ENCODE measurements at regions not wholly inside any gene's neighbourhood (a gene's known extent, or its start where the extent isn't known, plus 50 kb on each side); places are given as distances from the start of the nearest gene placed in this dataset.
A peak's percentile ranks its signal among the peaks of the same experiment; 100 is the strongest.

DNA sequence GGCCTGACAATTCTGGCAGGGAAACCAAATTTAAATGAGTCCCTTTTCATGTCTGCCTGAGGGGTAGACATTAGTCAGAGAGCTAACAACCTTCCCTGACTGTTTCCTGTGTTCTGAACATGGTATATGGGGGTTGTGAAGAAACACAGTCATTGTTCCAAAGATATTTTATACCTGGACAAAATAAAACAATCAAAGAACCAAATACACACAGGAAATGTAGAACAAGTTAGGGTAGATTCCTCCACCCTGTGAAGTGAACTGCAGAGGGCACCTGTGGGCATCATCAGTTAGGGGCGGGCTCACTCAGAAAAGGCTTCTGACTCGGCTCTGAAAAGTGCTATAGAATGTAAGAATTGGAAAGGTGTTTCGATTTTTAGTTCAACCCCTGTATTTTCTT lies 231.9 kb upstream of the CADM1 start:
- no peak for DNase-seq

DNA sequence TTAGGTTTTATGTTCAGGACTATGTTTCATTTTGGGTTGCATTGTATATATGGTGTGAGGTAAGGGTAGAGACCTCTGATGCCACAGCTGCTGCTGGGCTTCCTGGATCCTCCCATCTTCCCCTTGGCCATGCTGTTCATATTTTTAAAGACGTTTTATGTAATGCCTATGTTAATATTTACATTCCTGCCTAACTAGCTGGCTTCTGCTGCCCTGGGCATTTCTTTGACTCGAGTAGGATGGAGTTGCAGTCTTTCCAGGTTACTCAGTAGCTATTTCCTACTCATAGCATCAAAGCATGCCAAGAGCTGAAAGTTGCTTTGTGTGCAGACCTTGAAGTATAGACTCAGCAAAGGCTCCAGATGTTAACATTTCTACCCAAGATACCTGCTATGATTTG lies 220.5 kb upstream of the CADM1 start:
- no peak for DNase-seq

DNA sequence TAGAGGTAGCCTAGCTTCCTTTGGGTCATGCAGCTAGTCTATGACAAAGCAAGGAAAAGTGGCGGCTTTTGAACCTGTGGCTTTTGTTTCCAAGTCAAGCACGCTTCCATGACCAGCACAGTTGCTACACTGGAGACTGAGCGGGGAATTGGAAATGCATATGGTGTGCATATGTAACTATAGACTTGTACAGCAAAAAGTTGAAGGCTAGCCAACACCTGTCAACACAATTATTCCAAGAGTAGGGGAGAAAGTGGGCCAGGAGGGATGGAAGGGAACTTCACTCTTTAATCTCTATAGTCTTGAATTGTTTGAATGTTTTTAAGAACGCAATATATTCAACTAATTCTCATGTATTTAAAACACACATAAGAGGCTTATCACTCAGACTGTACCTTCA lies 218.5 kb upstream of the CADM1 start:
- no peak for DNase-seq

DNA sequence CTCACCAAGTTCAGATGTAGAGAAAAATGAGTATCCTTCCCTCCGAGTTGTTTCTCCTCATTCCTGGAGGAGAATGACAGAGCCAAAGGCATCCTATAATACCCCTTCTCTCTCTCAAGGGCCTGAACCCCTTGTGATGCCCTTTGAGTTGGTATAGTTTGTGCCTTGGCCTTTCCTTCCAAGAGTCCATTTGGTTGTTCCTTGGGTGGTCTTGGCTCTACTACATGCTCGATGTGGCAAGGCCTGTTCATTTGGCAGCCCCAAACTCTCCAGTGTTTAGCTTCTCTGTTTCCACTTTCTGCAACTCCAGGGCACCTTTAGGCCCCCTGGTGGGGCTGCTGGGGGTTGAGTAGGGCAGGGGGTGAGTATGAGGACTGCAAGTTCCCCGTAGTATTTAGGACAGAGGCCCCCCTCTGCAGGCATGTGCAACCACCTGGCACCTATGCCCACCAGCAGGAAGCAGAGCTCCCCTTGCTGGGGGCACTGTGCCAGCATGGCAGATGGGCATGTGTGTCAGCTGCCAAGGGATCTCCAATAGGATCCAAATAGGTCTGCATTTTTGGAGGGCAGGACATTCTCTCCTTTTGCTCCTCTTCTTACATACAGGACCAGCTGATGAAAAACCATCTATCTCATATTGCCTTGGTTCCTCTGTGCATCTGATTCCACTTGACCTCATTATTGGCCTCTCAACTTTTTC lies 217.2 kb upstream of the CADM1 start:
- DNase-seq: no peak

DNA sequence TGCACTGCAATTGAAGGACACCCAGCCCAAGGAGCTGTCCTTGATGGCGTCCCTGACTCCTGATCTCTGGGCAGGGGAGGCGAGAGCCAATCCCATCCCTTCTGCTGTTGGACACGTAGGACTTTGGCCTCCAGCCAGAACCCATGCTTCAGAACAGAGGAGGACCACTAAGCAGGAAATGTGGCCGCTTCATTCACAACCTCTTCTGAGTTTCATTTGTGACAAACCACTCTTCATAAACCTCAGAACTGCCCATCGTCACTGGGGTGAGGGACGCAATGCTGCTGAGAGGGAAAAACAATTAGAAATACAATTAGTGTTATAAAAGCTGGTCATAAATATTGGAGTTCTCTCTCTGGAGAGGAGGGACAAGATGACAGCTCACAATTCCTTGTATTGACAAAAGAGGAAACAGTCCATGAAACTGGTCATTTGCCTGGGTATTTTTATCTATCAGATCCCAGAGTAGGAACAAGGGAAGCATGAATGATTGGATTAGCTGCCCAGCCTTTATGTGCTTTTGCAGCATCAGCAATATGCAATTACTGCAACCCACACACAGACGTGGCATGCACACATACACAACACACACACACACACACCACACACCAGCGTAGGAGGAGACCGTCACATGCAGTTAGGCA lies 216.5 kb upstream of the CADM1 start:
- no peak for DNase-seq

DNA sequence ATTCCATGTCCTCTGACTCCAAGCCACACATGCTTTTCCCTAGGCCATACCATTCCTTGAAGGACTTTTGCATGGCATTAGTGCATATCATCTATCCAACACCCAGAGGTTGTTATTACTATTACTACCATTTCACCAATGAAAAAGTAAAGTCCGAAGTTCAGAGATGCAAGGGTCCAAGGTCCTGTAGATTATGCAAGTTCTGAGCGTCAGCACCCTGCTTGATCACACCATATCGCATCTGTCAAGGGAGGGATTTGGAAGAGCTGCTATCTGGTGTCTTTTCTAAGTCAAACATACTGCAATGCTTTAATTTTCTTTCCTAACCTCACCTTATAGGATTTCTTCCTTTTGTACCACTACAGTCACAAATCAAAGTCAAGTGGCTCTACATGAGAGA lies 214.7 kb upstream of the CADM1 start:
- DNase-seq: no peak

DNA sequence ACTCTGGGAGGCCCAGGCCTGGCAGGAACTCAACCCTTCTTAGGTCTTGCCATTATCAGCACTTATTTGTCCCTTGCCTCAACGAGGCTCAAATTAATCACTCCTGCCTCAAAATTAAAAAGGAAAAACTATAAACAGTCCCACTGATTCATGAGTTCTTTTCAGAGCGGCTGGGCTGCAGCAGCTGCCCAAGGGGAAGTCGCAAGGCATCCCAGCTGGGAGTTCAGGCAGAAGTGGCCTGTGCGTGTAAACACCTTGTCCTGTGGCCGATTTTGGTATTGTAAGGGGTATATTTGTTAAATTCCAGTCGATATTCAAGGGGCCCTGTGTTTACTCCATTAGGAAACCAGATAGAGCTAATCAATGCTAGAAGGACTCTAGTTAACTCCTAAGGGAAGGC lies 213.9 kb upstream of the CADM1 start:
- no peak for DNase-seq

DNA sequence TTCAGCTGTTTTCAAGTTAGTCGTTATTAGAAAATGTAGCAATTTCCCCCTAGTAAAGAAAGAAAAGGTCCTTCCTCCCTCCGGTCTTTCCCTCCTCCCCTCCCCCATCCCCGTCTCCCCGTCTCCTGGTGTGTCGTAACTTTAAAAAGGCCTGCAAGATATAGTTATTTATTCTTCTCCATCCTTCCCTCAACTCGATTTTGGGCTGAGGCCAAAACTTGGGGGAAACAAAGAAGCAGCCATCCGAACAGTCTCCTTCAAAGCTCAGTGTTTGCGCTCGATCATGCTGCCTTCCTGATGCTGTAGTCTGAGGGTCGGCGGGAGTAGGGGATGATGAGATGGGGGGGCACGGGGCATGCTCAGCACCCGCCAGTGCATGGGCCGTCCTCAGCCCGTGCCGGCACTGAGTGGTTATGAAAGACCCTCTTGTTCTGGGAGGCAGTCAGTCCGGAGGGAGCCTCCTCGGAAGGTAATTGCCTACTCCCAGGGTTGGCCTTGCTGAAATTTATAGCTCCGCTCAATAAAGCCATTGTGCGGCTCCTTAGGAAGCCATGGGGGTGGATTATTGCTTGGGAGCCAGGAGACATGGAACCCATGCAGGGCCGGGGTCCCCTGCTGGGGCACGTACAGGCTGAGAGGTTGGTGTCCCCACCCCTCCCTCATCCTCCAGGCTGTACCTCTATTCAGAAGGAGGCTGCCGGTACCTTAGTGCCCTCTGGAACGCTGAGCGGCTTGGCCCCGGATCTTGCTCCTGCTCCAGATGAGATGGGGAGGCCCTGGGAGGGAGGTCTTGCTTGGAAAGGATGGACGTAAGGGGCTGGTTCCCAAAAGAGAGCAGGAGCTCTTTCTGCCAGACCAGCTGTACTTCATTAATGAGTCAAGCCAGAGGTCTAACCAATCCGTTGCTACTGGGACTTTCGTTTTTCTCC lies 212.7 kb upstream of the CADM1 start:
- DNase-seq: no peak

DNA sequence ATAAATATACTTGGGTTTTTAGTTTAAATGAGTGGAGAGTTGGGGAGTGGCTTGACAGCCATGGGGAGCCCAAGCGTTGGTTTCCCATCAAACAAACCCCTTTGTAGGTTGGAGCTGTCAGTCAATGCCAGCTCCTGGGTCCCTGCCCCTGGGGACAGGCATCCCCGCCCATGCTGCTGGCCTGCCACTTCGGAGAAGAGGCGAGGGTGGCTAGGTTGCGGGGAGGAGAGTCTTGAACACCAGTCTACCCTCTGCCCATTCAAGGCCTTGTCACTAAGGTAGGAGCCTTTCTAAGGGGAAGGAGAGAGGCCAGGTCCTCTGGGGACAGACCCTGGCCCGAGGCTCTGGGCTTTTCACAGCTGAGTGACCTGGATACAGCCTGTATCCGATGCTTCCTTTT lies 211.9 kb upstream of the CADM1 start:
- DNase-seq: no peak

DNA sequence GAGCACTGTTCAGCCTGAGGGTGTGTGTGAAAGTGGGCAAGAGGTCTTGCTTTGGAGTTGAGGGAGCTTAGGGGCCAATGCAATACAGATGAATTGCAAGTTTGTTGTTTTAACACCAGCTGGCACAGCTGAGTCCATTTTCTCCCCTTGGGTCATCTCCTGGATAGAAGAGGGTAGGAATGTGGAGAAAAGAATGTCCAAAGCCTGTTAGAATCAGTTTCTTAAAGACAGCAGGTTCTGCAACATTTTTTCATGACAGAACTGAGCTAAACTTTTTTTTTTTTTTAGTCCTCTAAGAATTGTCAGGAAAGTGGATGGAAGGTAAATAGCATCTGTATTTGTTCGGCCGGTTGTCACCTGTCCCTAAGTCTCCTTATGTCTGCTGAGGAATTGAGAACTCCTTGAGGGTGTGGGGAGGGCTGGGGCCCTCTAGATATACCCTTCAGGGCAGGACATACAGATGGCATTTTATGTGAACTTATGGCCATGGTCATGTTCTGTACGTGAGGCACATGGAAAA lies 211.1 kb upstream of the CADM1 start:
- DNase-seq: no peak

DNA sequence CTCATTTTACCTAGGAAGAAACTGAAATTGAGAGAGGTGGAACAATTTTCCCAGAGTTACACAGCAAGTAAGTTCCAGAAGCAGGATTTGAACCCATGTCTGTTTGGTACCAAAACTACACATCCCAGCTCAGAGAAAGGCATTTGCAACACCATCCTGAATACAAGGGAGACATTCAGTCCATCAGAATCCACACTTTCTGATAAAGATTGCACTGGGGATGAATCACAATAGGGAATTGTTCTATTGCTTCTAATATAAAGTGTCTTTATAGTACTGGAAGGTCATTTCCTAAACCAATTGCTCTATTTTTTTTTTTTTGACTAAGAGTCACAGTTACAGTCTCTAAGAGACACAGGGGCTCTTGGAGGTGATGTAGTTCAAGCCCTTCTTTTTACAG lies 208.1 kb upstream of the CADM1 start:
- no peak for DNase-seq

DNA sequence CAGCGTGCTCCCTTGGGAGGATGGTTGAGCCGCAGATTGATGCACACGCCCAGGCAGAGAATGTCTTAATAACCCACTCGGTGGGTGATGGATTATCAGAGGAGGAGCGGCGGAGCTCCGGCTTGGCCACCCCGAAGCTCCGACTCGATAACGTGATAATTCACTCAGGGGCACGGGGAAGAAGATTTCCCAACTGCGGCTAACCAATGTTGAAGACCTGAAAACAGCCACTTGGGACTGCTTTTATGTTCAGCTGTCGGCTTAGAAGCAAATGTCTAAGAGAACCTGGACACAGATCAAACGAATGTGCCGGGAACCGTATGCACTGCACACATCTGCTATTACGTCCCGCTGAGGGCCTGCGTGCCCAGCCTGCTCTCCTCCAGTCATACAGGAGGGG lies 206.8 kb upstream of the CADM1 start:
- no peak for DNase-seq

DNA sequence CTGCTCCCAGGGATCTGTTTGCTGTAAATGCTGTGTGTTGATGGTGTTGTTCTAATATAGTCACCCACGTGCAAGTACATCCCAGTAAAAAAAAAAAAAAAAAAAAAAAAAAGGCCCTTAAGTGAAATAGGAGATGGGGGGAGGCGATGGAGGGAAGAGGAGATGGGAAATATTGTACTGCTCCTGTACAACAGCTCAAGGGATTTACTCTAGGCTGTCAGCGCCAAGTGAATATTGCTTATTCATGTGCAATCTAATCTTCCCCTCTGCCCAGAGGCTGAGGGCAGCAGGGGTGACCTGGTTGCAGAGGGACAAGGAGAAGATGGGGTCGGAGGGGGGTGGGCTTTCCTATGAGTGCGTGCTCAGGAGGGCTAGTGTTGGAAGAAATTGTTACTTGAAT lies 206.2 kb upstream of the CADM1 start:
- no peak for DNase-seq

DNA sequence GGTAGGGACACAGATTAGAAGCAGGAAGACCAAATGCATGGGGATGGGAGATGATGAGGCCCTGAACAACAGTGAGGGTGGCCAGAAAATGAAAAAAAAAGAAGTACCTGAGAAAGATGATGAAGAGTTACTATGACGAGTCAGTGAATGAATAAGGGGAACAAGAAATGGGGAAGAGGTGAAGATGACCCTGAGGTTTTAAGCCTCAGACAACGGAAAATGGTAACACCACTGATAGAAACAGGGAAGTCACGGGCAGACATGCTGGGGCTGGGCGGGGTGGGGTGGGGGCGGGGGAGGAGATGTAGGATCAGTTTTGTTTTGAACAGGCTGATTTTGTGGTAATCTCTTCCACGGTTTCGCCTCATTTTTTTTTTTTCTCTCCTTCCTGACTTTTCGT lies 205.1 kb upstream of the CADM1 start:
- DNase-seq: no peak

DNA sequence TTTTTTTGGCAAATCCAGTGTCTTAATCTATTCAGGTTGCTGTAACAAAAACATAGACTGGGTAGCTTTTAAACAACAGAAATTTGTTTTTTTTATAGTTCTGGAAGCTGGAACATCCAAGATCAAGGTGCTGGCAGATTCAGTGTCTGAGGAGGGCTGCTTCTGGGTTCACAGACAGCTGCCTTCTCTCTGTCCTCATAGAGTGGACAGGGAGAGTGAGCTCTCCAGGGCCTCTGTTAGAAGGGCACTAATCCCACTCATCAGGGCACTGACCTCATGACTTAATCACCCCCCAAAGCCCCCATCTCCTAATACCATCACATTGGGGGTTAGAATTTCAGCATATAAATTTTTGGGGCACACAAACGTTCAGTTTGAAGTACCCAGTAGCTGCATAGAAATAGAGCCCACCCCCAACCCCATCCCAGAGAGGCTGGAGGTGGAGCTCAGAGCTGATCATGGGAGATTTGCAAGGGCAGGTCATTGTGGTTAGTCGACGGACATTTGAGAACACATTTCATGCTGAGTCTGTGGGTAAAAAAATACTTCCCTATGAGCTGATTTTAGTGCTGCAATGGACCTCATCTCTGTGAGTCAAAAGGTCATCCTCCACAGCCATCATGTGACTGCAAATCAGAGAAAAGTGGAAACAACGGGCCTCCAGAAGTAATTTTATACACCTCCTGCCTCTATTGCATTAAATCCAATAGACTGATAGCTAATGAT lies 203.1 kb upstream of the CADM1 start:
- DNase-seq: no peak

DNA sequence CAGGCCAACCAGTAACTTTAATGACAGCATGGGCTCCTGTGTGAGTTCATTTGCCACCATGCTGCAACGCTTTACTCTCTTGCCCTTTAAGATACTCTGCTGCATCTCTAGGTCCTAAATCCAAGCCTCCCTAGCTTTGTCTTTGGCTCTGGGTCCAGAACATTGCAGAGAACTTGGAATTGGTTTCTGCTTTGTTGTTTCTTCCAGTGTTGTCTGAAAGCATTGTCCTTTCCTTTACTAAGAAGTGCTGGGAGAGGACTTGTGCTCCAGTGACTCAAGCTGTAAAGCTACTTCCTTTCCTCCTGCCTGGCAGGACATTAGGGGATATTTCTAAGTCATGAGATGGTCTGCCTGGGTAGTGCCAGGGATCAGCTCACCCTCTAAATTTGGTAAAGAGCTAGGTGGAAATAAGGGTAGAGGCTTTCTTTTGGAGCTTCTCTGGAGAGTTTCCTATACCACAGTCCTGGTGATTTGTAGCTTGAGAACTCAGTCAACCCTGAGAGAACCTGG lies 202.5 kb upstream of the CADM1 start:
- DNase-seq: no peak

DNA sequence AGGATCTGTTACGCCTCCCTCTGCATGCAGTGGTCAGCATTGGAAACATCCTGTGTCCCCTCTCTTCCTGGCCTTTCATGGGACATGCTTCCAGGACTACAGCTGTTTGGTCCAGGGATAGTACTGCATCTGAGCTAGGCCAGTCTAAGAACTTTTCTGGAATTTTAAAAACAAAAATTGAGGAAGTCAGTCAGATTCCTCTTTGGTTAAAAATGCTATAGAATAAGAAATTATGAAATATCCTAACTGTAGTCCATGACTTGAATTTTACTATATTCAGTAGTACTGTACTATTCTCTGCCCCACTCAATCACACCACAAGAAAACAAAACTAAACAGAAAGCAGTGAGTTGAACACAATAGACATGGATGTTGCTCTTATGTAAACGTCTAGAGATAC lies 201.0 kb upstream of the CADM1 start:
- no peak for DNase-seq

DNA sequence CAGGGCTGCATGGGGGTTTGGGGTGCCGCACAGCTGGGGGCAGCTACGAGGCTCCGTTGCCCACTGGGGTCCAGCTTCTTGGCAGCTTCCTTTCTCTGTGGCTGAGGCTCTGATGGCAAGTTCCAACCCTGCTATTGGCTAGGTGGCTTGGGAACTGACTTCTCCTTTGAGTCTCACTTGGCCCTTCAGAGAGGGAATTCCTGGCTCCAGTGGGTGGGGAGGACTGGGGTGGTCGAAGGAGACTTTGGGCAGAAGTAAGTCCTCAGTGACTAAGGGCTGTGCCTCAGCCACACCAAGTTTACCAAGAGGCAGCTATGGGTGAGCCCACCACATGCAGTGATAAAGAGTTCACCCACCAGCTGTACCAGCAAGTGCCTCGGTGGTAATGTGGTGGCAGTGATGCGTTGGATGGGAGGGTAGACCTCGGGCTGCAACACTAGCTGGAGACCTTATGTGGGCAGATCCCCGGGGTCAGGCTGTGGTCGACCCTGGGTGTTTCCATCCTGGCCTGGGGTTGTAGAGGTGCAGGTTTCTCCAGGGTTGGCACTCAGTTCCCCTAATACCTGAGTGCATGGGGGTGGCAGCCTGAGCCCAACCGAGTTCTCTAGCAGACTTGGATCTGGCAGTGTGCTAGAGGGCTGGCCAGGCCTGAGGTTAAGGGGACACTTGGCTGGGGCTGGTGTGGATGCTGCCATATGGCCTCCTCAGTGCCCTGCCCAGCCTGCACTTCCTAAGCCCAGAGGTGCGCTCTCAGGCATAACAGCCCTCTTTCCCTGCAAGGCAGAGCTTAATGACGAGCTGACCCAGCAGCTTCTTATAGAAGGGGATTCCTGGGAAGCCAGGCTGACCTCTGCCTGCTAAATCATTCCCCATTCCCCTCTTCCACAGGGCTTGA lies 197.0 kb upstream of the CADM1 start:
- no peak for DNase-seq

DNA sequence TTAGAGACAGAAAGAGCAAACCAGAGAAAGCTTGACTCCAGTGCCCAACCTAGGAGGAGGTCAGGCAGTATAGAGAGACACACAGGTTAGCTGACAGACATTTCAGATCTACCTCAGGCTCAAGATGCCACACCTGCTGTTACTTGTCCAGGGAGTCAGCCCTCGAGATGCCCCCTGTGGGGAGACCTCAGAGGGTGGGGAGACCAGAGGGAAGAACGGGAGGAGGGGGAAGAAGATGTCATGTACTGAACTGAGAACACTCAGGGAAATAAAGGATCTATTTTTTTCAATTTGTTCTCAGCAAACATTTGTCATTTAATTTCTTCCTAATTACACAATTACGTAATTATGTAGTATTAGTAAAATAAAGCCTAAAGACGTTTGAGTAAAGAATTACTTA lies 196.3 kb upstream of the CADM1 start:
- DNase-seq: peak; percentile 61

DNA sequence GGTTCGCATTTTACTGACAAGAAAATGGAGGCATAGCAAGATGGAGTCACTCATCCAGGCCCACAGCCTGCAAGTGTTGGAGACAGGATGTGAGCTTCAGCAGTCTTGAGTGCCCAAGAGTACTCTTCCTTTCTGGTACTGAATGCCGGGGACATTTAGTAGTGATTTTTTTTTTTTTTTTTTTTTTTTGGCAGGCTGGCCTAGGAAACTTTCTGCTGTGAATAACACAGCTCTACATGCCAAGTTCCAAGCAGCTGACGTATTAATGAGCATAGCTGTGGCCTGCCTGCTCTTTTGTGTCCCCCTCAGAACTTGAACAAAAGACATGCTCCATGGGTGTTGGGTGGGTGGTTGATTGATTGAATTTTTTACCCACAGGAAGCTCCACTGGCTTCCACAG lies 195.5 kb upstream of the CADM1 start:
- DNase-seq: no peak

DNA sequence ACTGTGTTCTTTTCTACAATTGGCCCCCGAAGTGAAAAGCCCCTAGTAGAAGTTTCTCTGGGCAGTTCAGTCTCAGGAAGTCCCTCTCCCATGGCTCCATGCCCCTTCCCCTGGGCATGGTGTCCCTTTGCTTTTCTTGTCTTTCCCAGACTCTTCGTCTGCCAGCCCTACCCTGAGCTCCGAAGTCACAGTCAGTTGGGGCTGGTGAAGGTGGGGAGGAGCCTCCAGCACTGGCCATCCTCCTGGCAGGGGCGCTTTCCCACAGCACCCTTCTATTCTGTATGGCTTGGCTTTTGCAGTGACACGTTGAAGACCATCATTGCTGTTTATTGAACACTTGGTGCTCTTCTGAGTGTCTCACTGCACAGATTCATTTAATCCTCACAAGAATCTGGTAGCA lies 195.1 kb upstream of the CADM1 start:
- no peak for DNase-seq

DNA sequence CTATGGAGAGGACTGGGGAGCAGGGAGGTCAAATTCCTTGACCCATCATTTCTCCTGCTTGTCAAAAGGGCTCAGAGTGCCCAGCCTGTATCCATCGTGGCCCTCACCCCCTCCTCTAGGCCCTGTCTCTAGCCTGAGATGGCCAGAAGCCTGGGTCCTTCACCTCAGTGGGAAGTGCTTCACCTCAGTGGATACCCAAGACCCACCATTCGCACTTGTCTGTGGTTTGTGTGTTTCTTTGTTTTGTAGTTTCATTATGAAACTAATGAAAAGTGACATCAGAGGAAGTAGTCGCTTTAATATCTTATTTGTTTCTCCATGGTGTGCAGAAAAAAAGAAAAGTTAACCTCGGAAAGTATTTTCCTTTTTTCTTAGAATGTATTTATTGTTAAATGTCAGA lies 194.0 kb upstream of the CADM1 start:
- DNase-seq: no peak
